GM18502 (cell line): ENCODE measurements at regions not wholly inside any gene's neighbourhood (a gene's known extent, or its start where the extent isn't known, plus 50 kb on each side); places are given as distances from the start of the nearest gene placed in this dataset.
"Not testable (repeated sequence)": the region's sequence is repeated elsewhere in the genome, so short reads cannot be mapped to it uniquely, and the experiment has no call there.

Experiments used
- ATAC-seq: cut with Tn5 transposase; IDR thresholded peaks from one replicate; pipeline ENCODE4 v1.9.1; 2021; ENCODE audit warnings: mild to moderate bottlenecking; ENCODE audit not compliant: unreplicated experiment, poor library complexity

GRCh38 chr5:155564541-155564940, 551.0 kb downstream of the KIF4B start:
- ATAC-seq, result no peak

GRCh38 chr5:155575861-155576260, 562.3 kb downstream of the KIF4B start:
- no peak for ATAC-seq

GRCh38 chr5:155586808-155587207, 573.3 kb downstream of the KIF4B start:
- ATAC-seq, result not testable (repeated sequence)

GRCh38 chr5:155587458-155587857, 573.9 kb downstream of the KIF4B start:
- no peak for ATAC-seq

GRCh38 chr5:155591273-155591672, 577.7 kb downstream of the KIF4B start:
- no peak for ATAC-seq

- ATAC-seq, result no peak
These were observed 580.7 kb downstream of the KIF4B start for GRCh38 chr5:155594270-155594669.

- ATAC-seq, result no peak
These were observed 582.2 kb downstream of the KIF4B start for GRCh38 chr5:155595791-155596190.

GRCh38 chr5:155598552-155598951, 585.0 kb downstream of the KIF4B start:
- ATAC-seq, result no peak

GRCh38 chr5:155605920-155606319, 592.4 kb downstream of the KIF4B start:
- ATAC-seq, result no peak

GRCh38 chr5:155616779-155617392, 603.3 kb downstream of the KIF4B start:
- ATAC-seq, result peak; percentile 83

- ATAC-seq, result no peak
These were observed 606.1 kb downstream of the KIF4B start for GRCh38 chr5:155619688-155620087.

GRCh38 chr5:155620821-155621410, 607.4 kb downstream of the KIF4B start:
- ATAC-seq, result no peak

- ATAC-seq, result no peak
These were observed 611.2 kb downstream of the KIF4B start for GRCh38 chr5:155624597-155625241.

GRCh38 chr5:155625315-155625714, 611.8 kb downstream of the KIF4B start:
- no peak for ATAC-seq

GRCh38 chr5:155625897-155626543, 612.5 kb downstream of the KIF4B start:
- no peak for ATAC-seq

- ATAC-seq, result no peak
These were observed 613.0 kb downstream of the KIF4B start for GRCh38 chr5:155626592-155626991.

- ATAC-seq, result no peak
These were observed 614.8 kb downstream of the KIF4B start for GRCh38 chr5:155628346-155628745.

- no peak for ATAC-seq
These were observed 616.0 kb downstream of the KIF4B start for GRCh38 chr5:155629597-155629996.

GRCh38 chr5:155631116-155631515, 617.6 kb downstream of the KIF4B start:
- no peak for ATAC-seq

- ATAC-seq, result no peak
These were observed 619.9 kb downstream of the KIF4B start for GRCh38 chr5:155633338-155633957.

GRCh38 chr5:155649666-155650065, 636.1 kb downstream of the KIF4B start:
- no peak for ATAC-seq
